OCI-LY3 (cell line): ENCODE measurements at regions not wholly inside any gene's neighbourhood (a gene's known extent, or its start where the extent isn't known, plus 50 kb on each side); places are given as distances from the start of the nearest gene placed in this dataset.

Experiments
- EZH2phosphoT487 ChIP-seq: fragments of 200-600 bp; shearing (Covaris generic); IDR thresholded peaks from 2 replicates; pipeline ENCODE4 v1.6.1; 2018; ENCODE audit warnings: antibody characterized with exemption, mixed run types, low read depth
- TF ChIP-seq, protein P1 (sequence below): fragments of 200-600, 300-600 bp; sonication (generic); IDR thresholded peaks from 2 replicates; pipeline ENCODE4 v1.5.1; 2014; ENCODE audit warnings: antibody characterized with exemption, low read length, low read depth

DNA sequence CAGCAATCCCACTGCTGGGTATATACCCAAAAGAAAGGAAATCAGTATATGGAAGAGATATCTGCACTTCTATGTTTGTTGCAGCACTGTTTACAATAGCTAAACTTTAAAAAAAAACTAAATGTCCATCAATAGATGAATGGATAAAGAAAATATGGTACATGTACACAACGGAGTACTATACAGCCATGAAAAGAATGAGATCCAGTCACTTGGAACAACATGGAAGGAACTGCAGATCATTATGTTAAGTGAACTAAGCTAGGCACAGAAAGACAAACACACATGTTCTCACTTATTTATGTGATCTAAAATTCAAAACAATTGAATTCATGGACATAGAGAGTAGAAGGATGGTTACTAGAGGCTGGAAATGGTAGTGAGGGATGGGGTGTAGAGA lies 400.7 kb downstream of the ZNF674 start:
- TF ChIP-seq, protein P1, sequence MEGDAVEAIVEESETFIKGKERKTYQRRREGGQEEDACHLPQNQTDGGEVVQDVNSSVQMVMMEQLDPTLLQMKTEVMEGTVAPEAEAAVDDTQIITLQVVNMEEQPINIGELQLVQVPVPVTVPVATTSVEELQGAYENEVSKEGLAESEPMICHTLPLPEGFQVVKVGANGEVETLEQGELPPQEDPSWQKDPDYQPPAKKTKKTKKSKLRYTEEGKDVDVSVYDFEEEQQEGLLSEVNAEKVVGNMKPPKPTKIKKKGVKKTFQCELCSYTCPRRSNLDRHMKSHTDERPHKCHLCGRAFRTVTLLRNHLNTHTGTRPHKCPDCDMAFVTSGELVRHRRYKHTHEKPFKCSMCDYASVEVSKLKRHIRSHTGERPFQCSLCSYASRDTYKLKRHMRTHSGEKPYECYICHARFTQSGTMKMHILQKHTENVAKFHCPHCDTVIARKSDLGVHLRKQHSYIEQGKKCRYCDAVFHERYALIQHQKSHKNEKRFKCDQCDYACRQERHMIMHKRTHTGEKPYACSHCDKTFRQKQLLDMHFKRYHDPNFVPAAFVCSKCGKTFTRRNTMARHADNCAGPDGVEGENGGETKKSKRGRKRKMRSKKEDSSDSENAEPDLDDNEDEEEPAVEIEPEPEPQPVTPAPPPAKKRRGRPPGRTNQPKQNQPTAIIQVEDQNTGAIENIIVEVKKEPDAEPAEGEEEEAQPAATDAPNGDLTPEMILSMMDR = no peak
- no peak for TF ChIP-seq EZH2phosphoT487
